PFSK-1 (cell line): ENCODE measurements at regions not wholly inside any gene's neighbourhood (a gene's known extent, or its start where the extent isn't known, plus 50 kb on each side); places are given as distances from the start of the nearest gene placed in this dataset.

Experiments
- POLR2AphosphoS5 ChIP-seq: IDR thresholded peaks from 2 replicates; pipeline ENCODE4 v1.6.1; 2012; ENCODE audit warnings: low read depth, mild to moderate bottlenecking, control low read depth, low read length, moderate library complexity
- TAF1 ChIP-seq: IDR thresholded peaks from 2 replicates; pipeline ENCODE4 v1.6.1; 2012; ENCODE audit warnings: low read length, control low read depth, borderline replicate concordance; ENCODE audit not compliant: insufficient read depth
- TF ChIP-seq, protein P1 (sequence below), 2 experiments: IDR thresholded peaks; 2 replicates each; pipeline versions ENCODE4 v1.6.1 to v1.8.0; 2011 to 2012; ENCODE audit warnings: low read depth in 2 of 2, low read length in 2 of 2, control low read depth in 1 of 2, inconsistent platforms in 1 of 2, mild to moderate bottlenecking in 1 of 2, moderate library complexity in 1 of 2; ENCODE audit not compliant: insufficient read depth in 1 of 2

DNA sequence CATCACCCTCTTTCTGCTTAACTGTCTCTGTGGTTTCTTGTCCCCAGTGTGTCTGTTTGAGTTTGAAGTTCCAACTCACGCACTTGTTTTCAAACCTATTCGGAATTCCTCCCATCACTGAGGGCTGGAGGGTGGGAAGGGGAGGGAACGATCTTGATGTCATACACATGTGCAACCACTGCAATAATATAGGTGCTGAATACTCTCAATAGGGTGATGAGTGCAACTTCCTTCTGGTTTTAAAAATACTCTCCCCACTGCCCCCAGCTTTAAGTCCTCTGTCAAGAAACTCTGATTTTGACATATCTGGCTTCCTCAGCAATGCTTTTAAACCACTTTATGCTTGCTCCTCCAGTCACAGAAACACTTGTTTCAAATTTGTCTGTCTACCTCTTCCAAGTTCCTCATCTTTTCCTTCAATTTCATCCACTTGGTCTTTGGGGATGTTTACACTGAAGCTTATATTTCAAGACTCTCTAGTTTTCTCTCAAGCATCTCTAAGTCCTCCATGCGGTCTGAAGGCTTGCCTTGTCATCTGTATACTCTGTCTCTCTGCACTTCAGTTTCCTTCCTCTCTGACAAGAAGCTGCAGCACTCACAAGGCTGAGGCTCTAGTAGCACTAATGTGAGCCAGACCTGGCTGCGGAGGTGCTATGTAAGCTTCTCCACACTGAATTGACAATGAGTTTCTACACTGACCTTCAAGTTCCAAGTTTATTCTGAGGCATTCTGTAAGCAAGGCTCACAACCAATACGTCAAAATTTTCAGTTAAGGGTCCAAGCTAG is 422.3 kb downstream of the ZEB2 start:
- TF ChIP-seq POLR2AphosphoS5 (no peak), TAF1 (no peak)
- TF ChIP-seq, protein P1, sequence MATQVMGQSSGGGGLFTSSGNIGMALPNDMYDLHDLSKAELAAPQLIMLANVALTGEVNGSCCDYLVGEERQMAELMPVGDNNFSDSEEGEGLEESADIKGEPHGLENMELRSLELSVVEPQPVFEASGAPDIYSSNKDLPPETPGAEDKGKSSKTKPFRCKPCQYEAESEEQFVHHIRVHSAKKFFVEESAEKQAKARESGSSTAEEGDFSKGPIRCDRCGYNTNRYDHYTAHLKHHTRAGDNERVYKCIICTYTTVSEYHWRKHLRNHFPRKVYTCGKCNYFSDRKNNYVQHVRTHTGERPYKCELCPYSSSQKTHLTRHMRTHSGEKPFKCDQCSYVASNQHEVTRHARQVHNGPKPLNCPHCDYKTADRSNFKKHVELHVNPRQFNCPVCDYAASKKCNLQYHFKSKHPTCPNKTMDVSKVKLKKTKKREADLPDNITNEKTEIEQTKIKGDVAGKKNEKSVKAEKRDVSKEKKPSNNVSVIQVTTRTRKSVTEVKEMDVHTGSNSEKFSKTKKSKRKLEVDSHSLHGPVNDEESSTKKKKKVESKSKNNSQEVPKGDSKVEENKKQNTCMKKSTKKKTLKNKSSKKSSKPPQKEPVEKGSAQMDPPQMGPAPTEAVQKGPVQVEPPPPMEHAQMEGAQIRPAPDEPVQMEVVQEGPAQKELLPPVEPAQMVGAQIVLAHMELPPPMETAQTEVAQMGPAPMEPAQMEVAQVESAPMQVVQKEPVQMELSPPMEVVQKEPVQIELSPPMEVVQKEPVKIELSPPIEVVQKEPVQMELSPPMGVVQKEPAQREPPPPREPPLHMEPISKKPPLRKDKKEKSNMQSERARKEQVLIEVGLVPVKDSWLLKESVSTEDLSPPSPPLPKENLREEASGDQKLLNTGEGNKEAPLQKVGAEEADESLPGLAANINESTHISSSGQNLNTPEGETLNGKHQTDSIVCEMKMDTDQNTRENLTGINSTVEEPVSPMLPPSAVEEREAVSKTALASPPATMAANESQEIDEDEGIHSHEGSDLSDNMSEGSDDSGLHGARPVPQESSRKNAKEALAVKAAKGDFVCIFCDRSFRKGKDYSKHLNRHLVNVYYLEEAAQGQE (IDR thresholded peaks at IDR 0.05; ENCODE audit: insufficient read depth in 1 of 2, low read depth in 2 of 2, low read length in 2 of 2), result no peak
